Adipose tissue (tissue), 3 donors: ENCODE measurements at regions not wholly inside any gene's neighbourhood (a gene's known extent, or its start where the extent isn't known, plus 50 kb on each side); places are given as distances from the start of the nearest gene placed in this dataset.

Experiments
- H3K27ac ChIP-seq: one replicate; pipeline ENCODE4 v1.5.1; 2013; ENCODE audit warnings: low read depth, low read length
- WGBS, 3 donors: extraction: QIAGEN DNeasy Blood & Tissue Kit; methylation state at CpG; one replicate each; pipeline ENCODE4 v1.1.7; 2013; 5-methylcytosine and 5-hydroxymethylcytosine counted together
- donor health status: healthy with polysubstance abuse.
- donor health status: Bipolar disorder and iron deficiency.
- donor health status: healthy.

- 84 to 96% (median 88%) methylated on average over 1 of the region's 1 CpG for WGBS, 3 donors
- H3K27ac ChIP-seq: no peak overlapping the region
These were observed 1413.0 kb downstream of the PCDH7 start for GRCh38 chr4:32133141-32133540.

- H3K27ac ChIP-seq: no peak overlapping the region
These were observed 1413.6 kb downstream of the PCDH7 start for GRCh38 chr4:32133734-32134133.

- H3K27ac ChIP-seq: no peak overlapping the region
These were observed 1415.5 kb downstream of the PCDH7 start for GRCh38 chr4:32135642-32136041.

GRCh38 chr4:32136081-32136787 lies 1416.1 kb downstream of the PCDH7 start:
- 75 to 83% (median 78%) methylated on average over 2 of the region's 2 CpGs for WGBS, 3 donors
- H3K27ac ChIP-seq: no peak overlapping the region

- H3K27ac ChIP-seq: no peak overlapping the region
- 37 to 58% (median 51%) methylated on average over 2 of the region's 2 CpGs for WGBS, 3 donors
These were observed 1420.5 kb downstream of the PCDH7 start for GRCh38 chr4:32140636-32141035.

- H3K27ac ChIP-seq: no peak overlapping the region
These were observed 1421.9 kb downstream of the PCDH7 start for GRCh38 chr4:32142075-32142474.

- no peak overlapping the region for H3K27ac ChIP-seq
- WGBS, 3 donors: 77 to 94% (median 88%) methylated on average over 5 of the region's 5 CpGs
These were observed 1425.8 kb downstream of the PCDH7 start for GRCh38 chr4:32145987-32146386.

GRCh38 chr4:32147446-32148085 lies 1427.4 kb downstream of the PCDH7 start:
- WGBS, 3 donors: 67 to 87% (median 72%) methylated on average over 5 of the region's 5 CpGs
- H3K27ac ChIP-seq: no peak overlapping the region

- no peak overlapping the region for H3K27ac ChIP-seq
- 58 to 76% (median 72%) methylated on average over 2 of the region's 2 CpGs for WGBS, 3 donors
These were observed 1428.0 kb downstream of the PCDH7 start for GRCh38 chr4:32148111-32148666.

- no peak overlapping the region for H3K27ac ChIP-seq
- WGBS, 3 donors: 59 to 84% (median 66%) methylated on average over 1 of the region's 1 CpG
These were observed 1438.8 kb downstream of the PCDH7 start for GRCh38 chr4:32158961-32159360.

- H3K27ac ChIP-seq: no peak overlapping the region
- WGBS, 3 donors: 54 to 64% (median 60%) methylated on average over 3 of the region's 3 CpGs
These were observed 1441.2 kb downstream of the PCDH7 start for GRCh38 chr4:32161392-32161791.

- 74 to 83% (median 80%) methylated on average over 3 of the region's 3 CpGs for WGBS, 3 donors
- H3K27ac ChIP-seq: no peak overlapping the region
These were observed 1443.0 kb downstream of the PCDH7 start for GRCh38 chr4:32163125-32163524.

GRCh38 chr4:32169841-32170240 lies 1449.7 kb downstream of the PCDH7 start:
- 87 to 96% (median 96%) methylated on average over 3 of the region's 3 CpGs for WGBS, 3 donors
- no peak overlapping the region for H3K27ac ChIP-seq

- WGBS, 3 donors: 93 to 98% (median 94%) methylated on average over 1 of the region's 1 CpG
- H3K27ac ChIP-seq: no peak overlapping the region
These were observed 1451.9 kb downstream of the PCDH7 start for GRCh38 chr4:32172086-32172485.

GRCh38 chr4:32172761-32173160 lies 1452.6 kb downstream of the PCDH7 start:
- no peak overlapping the region for H3K27ac ChIP-seq
- WGBS, 3 donors: 83 to 95% (median 88%) methylated on average over 1 of the region's 1 CpG

GRCh38 chr4:32180086-32180485 lies 1459.9 kb downstream of the PCDH7 start:
- H3K27ac ChIP-seq: no peak overlapping the region

GRCh38 chr4:32184186-32184585 lies 1464.0 kb downstream of the PCDH7 start:
- 44 to 61% (median 48%) methylated on average over 2 of the region's 2 CpGs for WGBS, 3 donors

GRCh38 chr4:32189130-32189529 lies 1469.0 kb downstream of the PCDH7 start:
- WGBS, 3 donors: 65 to 92% (median 91%) methylated on average over 10 of the region's 10 CpGs

More at GRCh38 chr4:32184186-32184585, 1464.0 kb downstream of the PCDH7 start:
- H3K27ac ChIP-seq: no peak overlapping the region

GRCh38 chr4:32189788-32190187 lies 1469.6 kb downstream of the PCDH7 start:
- no peak overlapping the region for H3K27ac ChIP-seq
- WGBS, 3 donors: 81 to 94% (median 91%) methylated on average over 5 of the region's 5 CpGs

More at GRCh38 chr4:32189130-32189529, 1469.0 kb downstream of the PCDH7 start:
- no peak overlapping the region for H3K27ac ChIP-seq

GRCh38 chr4:32191961-32192360 lies 1471.8 kb downstream of the PCDH7 start:
- no peak overlapping the region for H3K27ac ChIP-seq
- WGBS, 3 donors: 53 to 79% (median 62%) methylated on average over 4 of the region's 4 CpGs
